PC-9 (cell line): ENCODE measurements at regions not wholly inside any gene's neighbourhood (a gene's known extent, or its start where the extent isn't known, plus 50 kb on each side); places are given as distances from the start of the nearest gene placed in this dataset.

ENCODE experiments used
- CTCF ChIP-seq: fragments of 200-600 bp; sonication (generic); conservative IDR thresholded peaks from 2 replicates; pipeline ENCODE4 v1.6.1; 2017; ENCODE audit warnings: mixed run types, antibody characterized with exemption, mild to moderate bottlenecking, moderate library complexity
- EZH2 ChIP-seq: fragments of 200-600 bp; sonication (generic); IDR thresholded peaks from 2 replicates; pipeline ENCODE4 v1.8.0; 2017; ENCODE audit warnings: antibody characterized with exemption, low read depth

DNA sequence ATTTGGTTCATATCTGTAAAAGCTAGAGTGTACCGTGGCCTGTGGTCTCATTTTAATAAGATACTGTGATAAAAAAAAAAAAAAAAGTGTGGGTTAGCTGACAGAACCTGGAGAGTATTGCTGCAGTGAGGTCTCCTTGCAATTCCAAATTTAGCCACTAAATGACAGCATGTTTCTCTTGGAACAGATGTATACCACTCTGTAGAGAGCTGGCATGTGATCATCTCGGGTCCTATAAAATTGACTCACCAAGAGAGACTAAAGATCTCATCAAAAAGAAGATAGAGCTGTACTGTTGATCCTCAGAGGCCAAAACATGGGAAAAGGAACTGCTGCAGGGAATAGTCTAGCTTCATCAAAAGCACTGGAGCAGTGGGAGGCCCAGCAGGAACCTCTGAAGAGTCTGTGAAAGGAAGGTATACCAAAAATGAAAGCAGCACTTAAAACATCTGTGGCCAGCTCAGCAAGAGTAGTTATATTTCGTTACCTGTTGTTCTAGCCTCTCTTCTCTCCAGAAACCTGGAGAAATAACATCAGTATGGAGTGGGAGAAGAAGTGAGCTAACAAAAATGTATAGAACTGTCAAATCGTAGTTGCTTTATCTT is 826.8 kb downstream of the EFNA5 start:
- TF ChIP-seq CTCF (peak; percentile 56), EZH2 (no peak)
